ENCODE measurements at regions not wholly inside any gene's neighbourhood (a gene's known extent, or its start where the extent isn't known, plus 50 kb on each side); places are given as distances from the start of the nearest gene placed in this dataset.

- TF ChIP-seq CTCF (IDR thresholded peaks at IDR 0.05) (no peak), ZFX (IDR thresholded peaks at IDR 0.05; ENCODE audit: borderline replicate concordance) (no peak)
- no peak overlapping the region for H3K27ac ChIP-seq
Measured at GRCh38 chrX:115946059-115946458, 224.5 kb upstream of the AGTR2 start.

- TF ChIP-seq ZFX (IDR thresholded peaks at IDR 0.05; ENCODE audit: borderline replicate concordance) = no peak
- peak; percentile 51 for TF ChIP-seq CTCF (IDR thresholded peaks at IDR 0.05)
- H3K27ac ChIP-seq = peak overlapping the region; percentile 62
Measured at GRCh38 chrX:115948018-115948923, 222.3 kb upstream of the AGTR2 start.

- peak; percentile 40 for TF ChIP-seq CTCF (IDR thresholded peaks at IDR 0.05)
- TF ChIP-seq ZFX (IDR thresholded peaks at IDR 0.05; ENCODE audit: borderline replicate concordance) = no peak
- peak overlapping the region; percentile 62 for H3K27ac ChIP-seq
Measured at GRCh38 chrX:115949900-115950822, 220.4 kb upstream of the AGTR2 start.

GRCh38 chrX:115952417-115953092, 218.0 kb upstream of the AGTR2 start:
- TF ChIP-seq ZFX (IDR thresholded peaks at IDR 0.05; ENCODE audit: borderline replicate concordance) (no peak), CTCF (IDR thresholded peaks at IDR 0.05) (no peak)
- H3K27ac ChIP-seq = no peak overlapping the region

- H3K27ac ChIP-seq = peak overlapping the region; percentile 69
- TF ChIP-seq ZFX (IDR thresholded peaks at IDR 0.05; ENCODE audit: borderline replicate concordance) (no peak), CTCF (IDR thresholded peaks at IDR 0.05) (peak; percentile 37; the same call in 1 of the 2 replicates)
Measured at GRCh38 chrX:115957862-115958490, 212.6 kb upstream of the AGTR2 start.

- peak overlapping the region; percentile 69 for H3K27ac ChIP-seq
Measured at GRCh38 chrX:115958687-115959359, 211.7 kb upstream of the AGTR2 start.

More at GRCh38 chrX:115958687-115959359, 211.7 kb upstream of the AGTR2 start:
- TF ChIP-seq ZFX (IDR thresholded peaks at IDR 0.05; ENCODE audit: borderline replicate concordance) (no peak), CTCF (IDR thresholded peaks at IDR 0.05) (no peak; the same call in 1 of the 2 replicates)

Data from 22Rv1 (cell line).